GM19025 (cell line): ENCODE measurements at regions not wholly inside any gene's neighbourhood (a gene's known extent, or its start where the extent isn't known, plus 50 kb on each side); places are given as distances from the start of the nearest gene placed in this dataset.
A peak's percentile ranks its signal among the peaks of the same experiment; 100 is the strongest.
"Not testable (repeated sequence)": the region's sequence is repeated elsewhere in the genome, so short reads cannot be mapped to it uniquely, and the experiment has no call there.

Experiments used
- ATAC-seq: cut with Tn5 transposase; IDR thresholded peaks from one replicate; pipeline ENCODE4 v1.9.1; 2021; ENCODE audit warnings: mild to moderate bottlenecking, low read depth, moderate library complexity; ENCODE audit not compliant: unreplicated experiment

- no peak for ATAC-seq
These were observed 94.6 kb upstream of the FAM204A start for GRCh38 chr10:118436742-118437141.

GRCh38 chr10:118430190-118430589 lies 88.1 kb upstream of the FAM204A start:
- no peak for ATAC-seq

- peak; percentile 57 for ATAC-seq
These were observed 81.8 kb upstream of the FAM204A start for GRCh38 chr10:118423800-118424442.

GRCh38 chr10:118422241-118422640 lies 80.1 kb upstream of the FAM204A start:
- ATAC-seq, result no peak

- not testable (repeated sequence) for ATAC-seq
These were observed 77.9 kb upstream of the FAM204A start for GRCh38 chr10:118420049-118420448.

GRCh38 chr10:118412932-118413331 lies 70.8 kb upstream of the FAM204A start:
- no peak for ATAC-seq

GRCh38 chr10:118412132-118412760 lies 70.1 kb upstream of the FAM204A start:
- no peak for ATAC-seq

GRCh38 chr10:118409295-118409694 lies 67.2 kb upstream of the FAM204A start:
- no peak for ATAC-seq

- ATAC-seq, result no peak
These were observed 66.1 kb upstream of the FAM204A start for GRCh38 chr10:118408181-118408580.

- no peak for ATAC-seq
These were observed 65.7 kb upstream of the FAM204A start for GRCh38 chr10:118407777-118408176.

- ATAC-seq, result no peak
These were observed 64.9 kb upstream of the FAM204A start for GRCh38 chr10:118407026-118407425.

- no peak for ATAC-seq
These were observed 63.8 kb upstream of the FAM204A start for GRCh38 chr10:118405928-118406327.

GRCh38 chr10:118403967-118404366 lies 61.8 kb upstream of the FAM204A start:
- no peak for ATAC-seq

- no peak for ATAC-seq
These were observed 59.6 kb upstream of the FAM204A start for GRCh38 chr10:118401708-118402193.

- ATAC-seq, result no peak
These were observed 55.3 kb upstream of the FAM204A start for GRCh38 chr10:118397391-118397790.

GRCh38 chr10:118395947-118396346 lies 53.8 kb upstream of the FAM204A start:
- no peak for ATAC-seq

GRCh38 chr10:118394301-118395200 lies 52.4 kb upstream of the FAM204A start:
- ATAC-seq, result no peak

- ATAC-seq, result no peak
These were observed 50.6 kb upstream of the FAM204A start for GRCh38 chr10:118392761-118393160.
